HT-29 (cell line): ENCODE measurements at regions not wholly inside any gene's neighbourhood (a gene's known extent, or its start where the extent isn't known, plus 50 kb on each side); places are given as distances from the start of the nearest gene placed in this dataset.
A peak's percentile ranks its signal among the peaks of the same experiment; 100 is the strongest.

Experiments used
- DNase-seq: peaks from one replicate; pipeline ENCODE4 v3.0.0-alpha.2; 2015; ENCODE audit warnings: low spot score

DNA sequence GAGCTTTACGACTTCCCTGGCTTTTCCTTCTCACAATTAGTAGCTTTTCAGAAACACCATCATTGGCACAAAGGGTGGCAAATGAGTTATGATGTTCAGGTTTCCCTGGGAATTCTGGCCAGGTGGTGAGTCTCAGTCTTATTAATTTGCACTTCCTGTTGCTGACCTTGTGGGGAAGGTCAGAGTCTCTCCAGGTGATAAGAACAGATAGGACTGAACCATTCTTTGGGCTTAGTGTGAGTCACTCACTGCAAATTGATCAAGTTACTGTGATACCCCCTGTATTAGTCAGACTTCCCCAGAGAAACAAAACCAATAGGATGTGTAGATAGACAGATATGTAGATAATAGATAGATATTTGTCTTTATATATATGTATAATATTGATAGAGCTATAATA lies 53.8 kb upstream of the RANBP3L start:
- DNase-seq: no peak

DNA sequence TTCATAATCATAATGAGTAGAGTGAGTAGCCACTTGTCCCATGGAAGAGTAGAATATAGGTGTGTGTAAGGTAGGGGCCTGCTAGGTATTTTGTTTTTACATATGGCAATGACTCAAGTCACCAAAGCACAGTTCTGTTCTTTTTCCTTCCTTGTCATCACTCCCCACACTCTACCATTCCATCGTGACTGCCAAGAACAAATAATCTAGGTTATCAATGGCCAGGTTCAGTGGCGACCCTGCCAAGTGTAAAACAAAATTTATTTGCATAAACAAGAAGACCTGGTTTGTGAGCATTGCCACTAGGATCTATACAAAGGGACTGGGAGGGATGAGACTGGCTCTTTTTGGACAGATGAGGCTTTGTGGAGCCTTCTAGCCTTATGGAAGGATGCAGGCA lies 55.2 kb upstream of the RANBP3L start:
- no peak for DNase-seq

DNA sequence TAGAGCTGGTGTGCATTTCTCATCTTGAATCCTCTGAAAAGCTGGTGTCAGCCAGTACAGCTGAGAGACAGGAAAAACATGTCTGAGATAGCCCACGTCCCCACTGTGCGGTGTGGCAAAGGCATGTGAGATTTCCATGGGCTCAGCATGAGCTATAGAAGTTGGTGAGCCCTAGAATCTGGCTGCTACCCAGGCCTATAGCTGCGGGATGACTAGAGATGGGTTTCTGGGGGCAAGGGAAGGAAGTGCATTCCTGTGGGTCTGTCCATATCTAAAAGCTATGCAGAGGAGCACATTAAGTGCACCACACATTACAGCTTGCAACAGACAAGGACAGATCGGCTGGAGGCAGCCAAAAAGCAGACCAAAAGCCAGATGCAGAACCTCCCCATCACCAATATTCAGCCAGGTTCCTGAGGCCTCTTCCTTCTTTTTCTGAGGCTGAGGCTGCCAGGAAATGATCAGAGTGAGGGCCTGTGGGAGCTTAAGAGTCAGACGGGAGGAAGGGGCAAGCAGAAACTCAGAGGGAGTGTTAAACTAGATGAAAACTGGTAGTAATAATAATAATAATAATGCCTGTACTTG lies 55.8 kb upstream of the RANBP3L start:
- DNase-seq: no peak

DNA sequence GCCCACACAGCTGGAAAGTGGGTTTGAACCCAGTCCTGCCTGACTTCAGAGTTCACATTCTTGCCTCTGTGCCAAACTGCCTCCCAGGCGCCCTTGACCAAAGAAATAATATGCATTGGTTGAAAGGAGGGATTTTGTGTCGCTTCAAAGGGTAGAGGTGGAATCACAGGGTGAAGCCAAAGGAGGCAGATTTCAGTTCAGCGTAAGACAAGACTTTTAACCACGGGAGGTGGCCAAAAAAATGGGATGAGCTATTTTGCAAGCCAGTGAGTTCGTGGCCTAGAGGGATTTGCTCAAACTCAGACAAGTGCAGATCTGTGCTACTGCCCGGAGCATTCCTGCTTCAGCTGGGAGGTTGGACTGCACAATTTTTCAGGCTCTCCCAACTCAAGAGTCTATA lies 57.6 kb upstream of the RANBP3L start:
- no peak for DNase-seq

DNA sequence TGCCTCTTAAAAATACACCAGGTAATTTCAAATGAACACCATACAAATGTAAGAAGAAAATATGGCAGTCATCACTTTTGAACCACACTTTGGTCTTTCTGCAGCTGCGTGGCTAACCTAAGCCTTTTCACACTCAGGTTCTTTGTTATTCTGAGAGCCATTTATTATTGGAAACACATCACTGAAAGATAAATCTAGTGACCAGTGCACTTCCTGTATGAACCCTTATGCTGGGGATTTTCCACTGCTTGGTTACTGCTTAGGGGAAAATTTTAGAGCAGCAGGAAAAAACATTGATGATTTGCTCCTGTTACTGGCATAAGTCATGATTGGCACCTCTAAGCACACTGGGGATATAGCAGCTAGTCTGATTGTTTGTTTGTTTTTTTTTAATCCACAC lies 58.6 kb upstream of the RANBP3L start:
- no peak for DNase-seq

DNA sequence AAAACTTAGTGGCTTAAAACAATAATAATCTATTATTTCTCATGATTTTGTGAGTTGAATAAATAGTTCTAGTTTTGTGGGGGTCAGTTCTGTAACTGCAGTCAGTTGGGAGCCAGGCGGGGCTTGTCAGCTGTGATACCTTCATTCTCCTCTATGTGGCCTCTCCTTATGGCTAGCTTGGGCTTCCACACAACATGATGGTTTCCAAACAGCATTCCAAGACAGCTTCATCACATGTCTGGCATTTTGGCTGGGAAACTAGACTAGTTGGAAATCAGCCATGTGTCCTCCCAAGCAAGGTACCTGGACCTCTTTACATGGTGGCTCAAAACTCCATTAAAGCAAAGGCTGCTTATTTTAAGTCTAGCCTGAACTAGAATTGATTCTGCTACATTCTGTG lies 61.4 kb upstream of the RANBP3L start:
- DNase-seq: peak; percentile 9

DNA sequence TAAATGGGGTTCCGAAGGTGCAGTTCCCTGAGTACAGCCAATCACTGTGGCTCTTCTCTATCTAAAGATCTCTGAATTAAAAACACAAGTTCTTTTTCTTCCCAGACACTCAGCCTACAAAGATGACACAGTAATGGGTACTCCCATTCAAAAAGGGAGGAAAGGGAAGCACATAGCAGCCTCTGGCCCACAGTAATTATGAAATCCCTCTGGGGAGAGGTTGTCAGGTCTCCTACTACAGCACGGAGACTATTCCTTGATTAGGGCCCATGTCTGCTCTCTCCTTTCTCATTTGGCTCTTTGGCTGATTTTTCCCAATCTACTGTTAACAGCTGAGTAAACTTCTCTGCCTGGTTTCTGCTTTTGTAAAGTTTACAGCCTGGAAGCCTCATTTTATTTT lies 62.0 kb upstream of the RANBP3L start:
- DNase-seq: no peak

DNA sequence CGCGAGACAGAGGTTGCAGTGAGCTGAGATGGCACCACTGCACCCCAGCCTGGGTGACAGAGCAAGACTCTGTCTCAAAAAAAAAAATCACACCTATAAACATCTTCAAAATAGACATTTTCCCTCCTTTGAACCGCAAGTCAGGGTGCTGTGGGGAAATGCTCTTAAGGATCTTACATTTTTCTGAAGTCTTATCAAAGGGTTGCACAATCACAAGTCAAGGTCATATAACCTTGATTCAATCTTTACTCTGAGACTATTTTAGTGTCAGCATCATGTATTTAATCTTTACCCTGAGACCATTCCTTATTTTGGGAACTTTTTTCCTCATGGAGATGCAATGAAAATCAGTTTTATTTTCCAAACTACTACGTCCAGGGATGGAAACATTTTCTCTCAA lies 62.8 kb upstream of the RANBP3L start:
- DNase-seq: no peak

DNA sequence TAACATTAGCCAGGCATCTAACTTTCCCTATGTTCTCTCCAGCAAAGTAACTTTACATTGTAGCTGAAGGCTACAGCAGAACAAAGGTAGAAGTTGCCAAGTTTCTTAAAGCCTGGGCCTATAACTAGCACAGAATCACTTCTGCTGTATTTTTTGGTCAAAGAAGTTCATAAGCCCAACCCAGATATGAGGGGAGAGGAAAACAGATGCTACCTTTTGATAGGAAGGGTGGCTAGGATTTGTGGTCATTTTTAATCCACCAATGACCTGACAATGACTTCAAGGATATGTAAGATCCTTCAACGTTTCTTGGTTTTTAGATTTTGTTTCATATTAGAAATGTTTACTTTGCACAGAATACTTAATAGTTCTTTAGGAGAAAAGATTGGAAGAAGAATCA lies 64.2 kb upstream of the RANBP3L start:
- DNase-seq: no peak

DNA sequence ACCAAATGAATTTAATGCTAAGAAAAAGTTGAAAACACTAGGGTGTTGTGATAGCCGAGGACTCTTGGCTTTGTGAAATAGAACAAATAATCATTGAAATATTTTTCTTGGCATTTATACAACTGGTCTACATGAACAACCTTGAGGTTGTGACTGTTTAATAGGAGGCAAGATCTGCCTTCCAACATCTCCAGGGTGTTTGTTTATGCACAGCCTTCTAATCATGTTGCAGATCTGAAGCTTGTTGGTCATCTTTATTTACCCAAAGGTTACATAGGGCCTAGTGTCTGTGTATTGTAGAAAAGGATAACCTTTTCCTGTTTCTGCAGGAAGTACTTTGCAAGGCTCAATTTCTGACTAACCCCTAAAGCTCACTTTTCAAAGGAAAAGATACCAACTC lies 65.2 kb upstream of the RANBP3L start:
- no peak for DNase-seq

DNA sequence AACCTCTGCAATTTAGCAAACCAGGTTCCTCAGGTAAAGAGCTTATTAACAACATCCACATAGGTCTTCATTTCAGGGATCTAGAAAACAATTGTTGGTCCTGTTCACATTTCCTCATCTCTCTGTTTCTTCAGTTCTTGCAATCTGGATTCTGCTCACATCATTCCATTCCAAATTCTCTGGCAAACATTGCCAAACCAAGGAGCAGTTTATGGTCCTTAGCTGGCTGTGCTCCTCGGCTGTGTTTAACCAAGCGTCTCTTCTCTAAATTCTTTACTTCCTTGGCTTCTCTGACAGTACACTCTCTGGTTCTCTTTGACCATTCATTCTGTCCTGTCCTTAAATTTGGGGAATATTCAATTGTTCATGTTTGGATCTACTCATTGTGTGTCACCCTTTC lies 65.8 kb upstream of the RANBP3L start:
- DNase-seq: no peak

DNA sequence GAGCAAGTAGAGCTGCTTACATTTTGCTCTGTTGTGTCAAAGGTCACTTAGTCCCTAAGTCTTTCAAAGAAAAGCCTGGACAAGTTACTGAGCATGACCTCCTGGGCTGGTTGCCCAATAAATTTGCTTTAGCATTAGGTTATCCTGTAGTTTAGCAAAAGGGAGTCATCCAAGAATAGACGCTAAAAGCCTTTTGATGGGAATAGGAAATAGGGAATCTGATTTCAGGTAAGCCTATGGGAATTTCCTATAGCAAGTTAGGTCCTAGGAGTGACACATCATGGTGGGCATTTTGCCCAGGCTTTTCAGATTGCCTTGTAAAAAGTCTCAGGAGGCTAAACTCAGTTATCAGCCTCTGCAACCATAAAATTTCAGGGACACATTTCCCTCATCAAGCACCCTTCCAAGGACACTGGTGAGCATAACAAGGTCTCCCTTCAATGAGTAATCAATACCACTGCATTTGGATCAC lies 67.6 kb upstream of the RANBP3L start:
- no peak for DNase-seq

DNA sequence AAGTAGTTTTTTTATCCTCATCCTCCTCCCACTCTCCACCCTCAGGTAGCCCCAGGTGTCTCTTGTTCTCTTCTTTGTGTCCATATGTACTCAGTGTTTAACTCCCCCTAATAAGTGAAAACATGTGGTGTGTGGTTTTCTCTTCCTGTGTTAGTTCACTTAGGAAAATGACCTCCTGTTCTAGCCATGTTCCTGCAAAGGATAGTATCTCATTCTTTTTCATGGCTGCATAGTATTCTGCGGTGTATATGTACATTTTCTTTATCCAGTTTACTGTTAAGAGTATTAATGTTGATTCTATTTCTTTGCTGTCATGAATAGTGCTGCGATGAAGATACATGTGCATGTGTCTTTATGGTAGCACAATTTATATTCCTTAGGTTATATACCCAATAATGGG lies 68.4 kb upstream of the RANBP3L start:
- DNase-seq: no peak

DNA sequence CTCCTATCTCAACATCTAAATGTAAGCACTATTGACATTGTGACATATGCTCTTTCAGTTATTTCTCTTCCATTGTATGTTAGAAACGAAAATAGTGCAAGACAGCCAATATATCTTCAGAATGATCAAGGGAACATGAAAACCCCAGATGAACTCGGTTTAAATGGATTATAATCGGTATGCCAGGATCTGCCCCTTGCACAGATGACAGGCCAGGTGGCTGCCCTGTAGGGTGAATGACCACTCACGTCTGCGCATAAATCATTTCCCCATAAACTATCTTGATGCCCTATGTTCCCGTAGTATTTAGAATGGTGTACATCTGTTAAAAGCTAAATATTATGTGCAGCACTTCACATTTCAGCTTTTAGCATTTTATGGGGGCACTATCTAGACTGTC lies 69.7 kb upstream of the RANBP3L start:
- no peak for DNase-seq

DNA sequence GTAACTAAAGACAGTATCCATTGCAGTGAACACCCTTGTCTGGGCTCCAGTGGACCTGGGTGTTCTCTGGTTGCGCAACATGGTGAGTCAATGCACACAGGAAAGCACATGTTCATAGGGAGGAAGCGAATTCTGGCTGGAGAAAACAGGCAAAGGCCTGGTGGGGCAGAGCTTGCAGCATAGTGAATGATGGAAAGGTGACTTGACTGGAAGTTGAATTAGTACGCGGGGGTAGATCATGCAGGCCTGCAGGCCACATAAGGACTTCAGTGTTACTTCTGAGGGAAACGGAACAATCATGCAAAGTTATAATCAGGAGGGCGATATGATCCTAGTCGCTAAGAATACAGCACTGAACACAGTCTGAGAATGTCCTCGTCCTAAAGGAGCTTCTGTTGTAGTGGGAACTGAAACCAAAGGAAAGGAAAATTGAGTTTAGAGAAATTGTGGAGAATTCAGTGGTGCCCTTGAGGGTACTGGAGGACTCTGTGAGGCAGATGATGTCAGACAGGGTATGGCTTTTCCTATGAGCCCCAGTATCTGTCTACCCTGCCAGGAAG lies 71.9 kb upstream of the RANBP3L start:
- DNase-seq: peak; percentile 35

DNA sequence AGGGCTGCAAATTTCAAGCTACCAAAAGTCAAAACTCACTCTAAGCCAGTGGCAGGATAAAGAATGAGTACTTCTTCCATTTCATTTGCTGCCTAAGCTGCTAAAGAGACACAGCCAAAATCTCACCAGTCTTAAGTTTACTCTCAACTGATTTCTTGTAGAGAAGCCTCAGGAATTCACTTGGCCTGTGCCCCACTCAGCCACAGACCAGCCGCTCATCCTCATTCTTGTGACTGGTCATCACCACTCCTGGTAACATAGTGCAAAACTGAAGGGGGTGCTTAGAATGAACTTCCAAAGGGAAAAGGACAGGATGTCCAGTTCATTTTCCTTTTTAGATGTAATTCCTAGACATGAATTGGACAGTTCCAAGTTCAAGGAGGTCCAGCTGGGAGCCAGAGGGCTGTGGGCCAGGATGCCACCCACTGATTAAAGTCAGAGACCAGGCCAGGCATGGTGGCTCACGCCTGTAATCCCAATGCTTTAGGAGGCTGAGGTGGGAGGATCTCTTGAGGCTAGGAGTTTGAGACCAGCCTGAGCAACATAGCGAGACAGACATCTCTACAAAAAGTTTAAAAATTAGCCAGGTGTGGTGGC lies 72.7 kb upstream of the RANBP3L start:
- no peak for DNase-seq

DNA sequence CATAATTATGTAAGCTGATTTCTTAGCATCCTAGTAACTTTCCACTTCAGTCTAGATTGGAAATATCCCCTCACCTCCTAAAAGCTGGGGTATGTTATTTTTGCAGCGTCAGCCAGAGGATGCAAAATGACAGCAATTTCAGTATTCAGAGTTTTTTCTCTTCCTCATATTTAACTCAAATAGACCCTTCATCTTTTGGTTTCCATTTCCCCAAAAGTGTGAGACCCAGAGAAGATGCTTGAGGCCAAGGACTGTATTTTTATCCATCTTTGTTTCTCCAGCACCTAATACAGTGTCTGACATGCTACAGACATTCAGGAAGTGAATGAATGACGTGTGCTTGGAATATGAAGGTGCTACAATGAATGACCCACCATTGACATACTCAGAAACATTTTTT lies 75.5 kb upstream of the RANBP3L start:
- no peak for DNase-seq

DNA sequence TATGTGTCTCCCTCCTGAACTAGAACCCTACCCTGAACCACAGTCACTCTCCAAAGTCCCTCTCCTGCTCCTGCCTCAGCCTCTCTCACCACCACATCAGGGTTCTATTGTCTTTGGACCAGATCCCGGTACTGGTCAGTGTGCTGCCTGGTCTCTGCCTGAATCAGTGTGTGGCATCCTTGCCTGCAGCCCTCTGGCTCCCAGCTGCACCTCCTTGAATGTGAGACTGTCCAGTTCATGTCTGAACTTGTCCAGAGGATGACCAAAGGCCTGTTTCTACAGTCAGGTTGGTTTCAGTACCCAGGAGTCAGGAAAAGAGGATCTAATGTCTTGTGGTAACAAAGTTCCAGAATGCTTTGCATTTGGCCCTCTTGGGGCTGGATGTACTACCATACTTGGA lies 76.8 kb upstream of the RANBP3L start:
- no peak for DNase-seq

DNA sequence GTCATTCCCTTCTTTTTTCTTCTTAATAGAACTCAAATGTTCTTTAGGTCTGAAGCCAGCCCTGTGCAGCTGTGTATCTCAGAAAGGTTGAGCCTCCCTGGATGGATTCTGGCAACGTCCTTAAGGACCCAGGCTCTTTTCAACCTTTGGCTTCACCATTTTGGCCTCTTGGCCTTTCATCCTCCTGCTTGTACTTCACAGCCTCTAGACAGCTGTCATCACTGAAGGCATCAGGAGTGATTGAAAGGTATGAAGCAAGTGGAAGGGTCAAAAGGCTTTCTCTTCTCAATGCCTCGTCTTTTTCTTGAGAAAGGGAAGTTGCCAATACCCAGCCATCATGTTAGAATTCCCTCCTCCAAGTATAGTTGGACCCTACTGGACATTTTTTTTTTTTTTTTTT lies 81.2 kb upstream of the RANBP3L start:
- no peak for DNase-seq

DNA sequence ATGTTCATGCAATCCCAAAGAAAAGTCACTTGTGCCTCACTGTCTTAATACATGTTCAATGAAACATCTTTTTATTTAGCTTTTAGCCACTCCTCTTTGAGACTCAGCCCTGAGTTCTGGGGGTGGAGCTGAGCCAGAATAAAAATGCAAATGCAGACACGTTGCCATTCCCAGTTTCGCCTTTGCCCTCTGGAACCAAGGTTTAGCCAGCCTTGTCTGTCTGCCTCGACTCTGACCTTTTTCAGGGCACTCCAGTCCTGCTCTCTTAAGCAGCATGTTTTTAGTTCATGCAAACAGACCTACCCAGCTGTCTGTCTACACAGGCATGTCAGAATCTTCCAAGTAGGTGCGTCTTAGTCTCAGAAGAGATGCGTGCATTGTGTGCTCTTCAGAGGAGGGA lies 82.2 kb upstream of the RANBP3L start:
- no peak for DNase-seq

DNA sequence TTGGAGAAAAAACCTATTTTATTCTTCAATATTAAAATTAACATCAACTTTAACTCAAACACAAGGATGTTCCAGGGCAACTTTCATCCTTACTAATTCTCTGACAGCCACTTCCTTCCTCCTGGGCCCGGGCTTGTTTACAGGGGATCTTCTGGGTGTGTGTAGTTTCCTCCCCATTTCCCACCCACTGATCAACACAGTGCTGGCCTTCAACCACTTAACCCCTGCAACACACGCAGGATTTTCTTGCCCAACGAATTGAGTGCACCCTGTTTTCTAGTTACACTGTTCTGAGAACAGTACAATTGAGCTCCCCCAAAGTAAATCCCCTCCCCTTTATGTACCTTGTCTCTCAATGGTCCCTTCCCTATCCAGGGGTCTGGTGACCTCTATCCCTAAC lies 83.1 kb upstream of the RANBP3L start:
- no peak for DNase-seq

DNA sequence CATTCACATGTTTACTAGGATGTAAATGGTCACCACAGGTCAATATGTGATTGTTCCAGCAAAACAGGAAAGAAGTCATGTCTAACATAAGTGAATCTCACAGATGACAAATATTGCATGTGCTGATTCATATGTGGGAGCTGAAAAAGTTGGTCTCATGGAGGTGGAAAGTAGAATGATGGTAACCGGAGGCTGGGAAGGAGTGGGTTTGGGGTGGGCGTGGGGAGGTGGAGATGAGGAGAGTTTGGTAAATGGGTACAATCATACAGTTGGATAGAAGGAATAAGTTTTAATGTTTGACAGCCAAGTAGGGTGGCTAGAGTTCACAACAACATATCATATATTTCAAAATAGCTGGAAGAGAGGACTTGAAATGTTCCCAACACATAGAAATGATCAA lies 83.8 kb upstream of the RANBP3L start:
- DNase-seq: no peak

DNA sequence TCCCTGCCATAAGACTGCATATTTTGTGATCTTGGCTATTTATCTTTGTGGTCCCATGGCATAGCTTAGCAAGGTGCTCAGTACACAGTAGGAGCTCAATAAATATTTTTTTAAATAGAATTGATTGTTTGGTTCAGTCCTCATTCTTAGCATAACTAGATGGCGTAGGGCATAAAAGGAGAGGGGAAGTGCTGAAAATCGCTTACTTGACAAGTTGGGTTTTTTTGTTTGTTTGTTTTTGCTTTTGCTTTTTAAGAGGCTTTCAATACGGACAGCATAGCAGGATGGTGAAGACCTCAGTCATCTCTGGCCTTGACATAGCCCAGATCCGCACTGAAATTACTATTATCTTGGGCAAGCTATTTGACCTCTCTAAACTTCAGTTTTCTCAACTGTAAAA lies 86.6 kb upstream of the RANBP3L start:
- no peak for DNase-seq

DNA sequence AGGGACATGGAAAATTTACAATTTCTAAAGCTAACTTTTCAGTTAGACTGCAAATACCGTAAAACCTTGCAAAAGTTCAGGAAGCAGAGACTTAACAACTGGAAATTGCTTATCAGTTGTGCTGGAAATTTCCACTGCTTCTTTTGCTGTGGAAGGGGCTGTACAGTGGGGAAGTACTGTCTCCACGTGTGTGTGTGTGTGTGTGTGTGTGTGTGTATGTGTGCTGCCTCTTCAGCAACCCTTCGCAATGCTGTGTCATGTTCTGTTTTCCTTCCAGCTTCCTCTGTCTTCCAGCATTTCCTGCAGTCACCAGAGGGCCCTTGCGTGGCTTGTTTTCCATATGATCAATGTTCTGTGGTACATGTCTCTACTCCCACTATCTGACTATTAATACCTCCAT lies 87.5 kb upstream of the RANBP3L start:
- DNase-seq: no peak
